ENCODE measurements at regions not wholly inside any gene's neighbourhood (a gene's known extent, or its start where the extent isn't known, plus 50 kb on each side); places are given as distances from the start of the nearest gene placed in this dataset.
A peak's percentile ranks its signal among the peaks of the same experiment; 100 is the strongest.

GRCh38 chr6:221531-222349 lies 70.5 kb upstream of the DUSP22 start:
- Histone ChIP-seq H3K27me3 (replicated peaks; ENCODE audit: control insufficient read depth, insufficient read depth, low read length) (no peaks in the 10 kb centered on the region), H3K4me3 (replicated peaks; ENCODE audit: low read depth, low read length) (no peak overlapping the region), H3K36me3 (ENCODE audit: control insufficient read depth, insufficient read depth, low read length) (no peaks in the 10 kb centered on the region)
- no peak for TF ChIP-seq CTCF (IDR thresholded peaks at IDR 0.05; ENCODE audit: insufficient read depth, low read length, poor library complexity, severe bottlenecking)
- peak; percentile 68 for DNase-seq (ENCODE audit: extremely low read depth, insufficient read length)

- Histone ChIP-seq H3K36me3 (ENCODE audit: control insufficient read depth, insufficient read depth, low read length) (no peaks in the 10 kb centered on the region), H3K4me3 (replicated peaks; ENCODE audit: low read depth, low read length) (no peak overlapping the region), H3K27me3 (replicated peaks; ENCODE audit: control insufficient read depth, insufficient read depth, low read length) (no peaks in the 10 kb centered on the region)
- TF ChIP-seq CTCF (IDR thresholded peaks at IDR 0.05; ENCODE audit: insufficient read depth, low read length, poor library complexity, severe bottlenecking) = no peak
- no peak for DNase-seq (ENCODE audit: extremely low read depth, insufficient read length)
Measured at GRCh38 chr6:222468-222867, 69.8 kb upstream of the DUSP22 start.

- Histone ChIP-seq H3K36me3 (ENCODE audit: control insufficient read depth, insufficient read depth, low read length) (no peaks in the 10 kb centered on the region), H3K27me3 (replicated peaks; ENCODE audit: control insufficient read depth, insufficient read depth, low read length) (no peaks in the 10 kb centered on the region), H3K4me3 (replicated peaks; ENCODE audit: low read depth, low read length) (no peak overlapping the region)
- DNase-seq (ENCODE audit: extremely low read depth, insufficient read length) = no peak
- TF ChIP-seq CTCF (IDR thresholded peaks at IDR 0.05; ENCODE audit: insufficient read depth, low read length, poor library complexity, severe bottlenecking) = no peak
Measured at GRCh38 chr6:223136-223535, 69.2 kb upstream of the DUSP22 start.

GRCh38 chr6:223763-224162 lies 68.5 kb upstream of the DUSP22 start:
- Histone ChIP-seq H3K36me3 (ENCODE audit: control insufficient read depth, insufficient read depth, low read length) (no peaks in the 10 kb centered on the region), H3K4me3 (replicated peaks; ENCODE audit: low read depth, low read length) (no peak overlapping the region), H3K27me3 (replicated peaks; ENCODE audit: control insufficient read depth, insufficient read depth, low read length) (no peaks in the 10 kb centered on the region)
- TF ChIP-seq CTCF (IDR thresholded peaks at IDR 0.05; ENCODE audit: insufficient read depth, low read length, poor library complexity, severe bottlenecking) = no peak
- DNase-seq (ENCODE audit: extremely low read depth, insufficient read length) = no peak

- no peak for TF ChIP-seq CTCF (IDR thresholded peaks at IDR 0.05; ENCODE audit: insufficient read depth, low read length, poor library complexity, severe bottlenecking)
- no peaks in the 10 kb centered on the region for H3K36me3 ChIP-seq (ENCODE audit: control insufficient read depth, insufficient read depth, low read length)
- H3K4me3 ChIP-seq (replicated peaks; ENCODE audit: low read depth, low read length) = no peak overlapping the region
- DNase-seq (ENCODE audit: extremely low read depth, insufficient read length) = no peak
- no peaks in the 10 kb centered on the region for H3K27me3 ChIP-seq (replicated peaks; ENCODE audit: control insufficient read depth, insufficient read depth, low read length)
Measured at GRCh38 chr6:224350-224749, 67.9 kb upstream of the DUSP22 start.
